OCI-LY3 (cell line): ENCODE measurements at regions not wholly inside any gene's neighbourhood (a gene's known extent, or its start where the extent isn't known, plus 50 kb on each side); places are given as distances from the start of the nearest gene placed in this dataset.

Source experiments
- H2AFZ ChIP-seq: fragments of 200-600, 300-600 bp; shearing (Covaris generic); 2 replicates; pipeline ENCODE4 v1.6.0; 2014; ENCODE audit warnings: antibody characterized with exemption, low read depth, low read length
- H3K27ac ChIP-seq: fragments of 200-600, 300-600 bp; sonication (generic); 2 replicates; pipeline ENCODE4 v1.5.1; 2014; ENCODE audit warnings: mild to moderate bottlenecking, low read length, moderate library complexity, mixed read lengths
- H3K27me3 ChIP-seq: fragments of 200-600, 300-600 bp; sonication (generic); 2 replicates; pipeline ENCODE4 v1.6.1; 2014; ENCODE audit warnings: low read depth, low read length, mixed read lengths
- H3K36me3 ChIP-seq: fragments of 200-600, 300-600 bp; sonication (generic); replicated peaks from 2 replicates; pipeline ENCODE3; 2014; ENCODE audit warnings: low read depth, low read length, mixed read lengths
- H3K4me1 ChIP-seq: fragments of 300-600, 200-600 bp; sonication (generic); 2 replicates; pipeline ENCODE4 v1.6.1; 2014; ENCODE audit warnings: low read length, mixed read lengths
- H3K4me2 ChIP-seq: fragments of 200-600, 300-600 bp; sonication (generic); 2 replicates; pipeline ENCODE4 v1.6.1; 2014; ENCODE audit warnings: low read length, mixed read lengths
- H3K4me3 ChIP-seq: fragments of 300-600, 200-600 bp; sonication (generic); 2 replicates; pipeline ENCODE4 v1.5.1; 2014; ENCODE audit warnings: antibody characterized with exemption, mild to moderate bottlenecking, low read length, moderate library complexity
- H3K79me2 ChIP-seq: fragments of 300-600, 200-600 bp; shearing (Covaris generic); 2 replicates; pipeline ENCODE4 v1.6.1; 2014; ENCODE audit warnings: mild to moderate bottlenecking, low read length, mixed read lengths
- H3K9ac ChIP-seq: fragments of 300-600, 200-600 bp; shearing (Covaris generic); 2 replicates; pipeline ENCODE4 v1.6.0; 2014; ENCODE audit warnings: mild to moderate bottlenecking, low read length, moderate library complexity
- H3K9me3 ChIP-seq: fragments of 200-600, 300-600 bp; shearing (Covaris generic); 2 replicates; pipeline ENCODE4 v1.6.1; 2014; ENCODE audit warnings: low read length, mixed read lengths; ENCODE audit not compliant: insufficient read depth
- H4K20me1 ChIP-seq: fragments of 200-600, 300-600 bp; sonication (generic); 2 replicates; pipeline ENCODE4 v1.6.1; 2016; ENCODE audit warnings: low read length, mixed read lengths; ENCODE audit not compliant: insufficient read depth
- EZH2phosphoT487 ChIP-seq: fragments of 200-600 bp; shearing (Covaris generic); IDR thresholded peaks from 2 replicates; pipeline ENCODE4 v1.6.1; 2018; ENCODE audit warnings: antibody characterized with exemption, mixed run types, low read depth
- TF ChIP-seq, protein P1 (sequence below): fragments of 200-600, 300-600 bp; sonication (generic); IDR thresholded peaks from 2 replicates; pipeline ENCODE4 v1.5.1; 2014; ENCODE audit warnings: antibody characterized with exemption, low read length, low read depth

DNA sequence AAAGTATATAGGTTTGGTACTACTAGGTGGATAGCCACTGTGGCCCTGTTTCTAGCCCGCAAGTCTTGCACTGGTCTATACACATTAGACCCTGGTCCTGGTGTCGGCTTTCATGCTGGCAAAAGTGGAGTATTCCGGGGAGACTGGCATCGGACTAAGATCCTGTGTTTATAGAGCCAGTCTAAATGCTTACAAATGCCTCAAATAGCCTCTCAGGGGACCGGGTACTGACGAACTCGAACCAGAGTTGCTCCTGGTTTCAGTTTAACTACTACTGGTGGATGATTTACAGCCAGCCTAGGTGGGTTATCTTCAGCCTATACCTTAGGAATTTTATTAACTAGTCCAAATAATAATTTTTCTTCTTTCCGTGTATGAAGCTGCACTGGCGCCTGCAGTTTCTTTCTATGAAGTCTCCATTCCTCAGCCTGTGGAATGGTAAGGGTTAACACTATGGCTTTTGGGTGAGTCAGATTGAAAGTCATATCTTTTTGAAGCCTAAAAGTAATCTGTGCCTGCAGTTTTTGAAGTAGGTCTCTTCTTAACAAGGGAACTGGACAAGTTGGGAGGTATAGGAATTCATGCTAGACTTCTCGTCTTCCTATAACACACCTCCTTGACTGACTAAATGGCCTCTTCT lies 51.3 kb downstream of the OR10H4 start:
- peaks cover 31% of the 10 kb centered on the region for H3K4me1 ChIP-seq
- TF ChIP-seq, protein P1, sequence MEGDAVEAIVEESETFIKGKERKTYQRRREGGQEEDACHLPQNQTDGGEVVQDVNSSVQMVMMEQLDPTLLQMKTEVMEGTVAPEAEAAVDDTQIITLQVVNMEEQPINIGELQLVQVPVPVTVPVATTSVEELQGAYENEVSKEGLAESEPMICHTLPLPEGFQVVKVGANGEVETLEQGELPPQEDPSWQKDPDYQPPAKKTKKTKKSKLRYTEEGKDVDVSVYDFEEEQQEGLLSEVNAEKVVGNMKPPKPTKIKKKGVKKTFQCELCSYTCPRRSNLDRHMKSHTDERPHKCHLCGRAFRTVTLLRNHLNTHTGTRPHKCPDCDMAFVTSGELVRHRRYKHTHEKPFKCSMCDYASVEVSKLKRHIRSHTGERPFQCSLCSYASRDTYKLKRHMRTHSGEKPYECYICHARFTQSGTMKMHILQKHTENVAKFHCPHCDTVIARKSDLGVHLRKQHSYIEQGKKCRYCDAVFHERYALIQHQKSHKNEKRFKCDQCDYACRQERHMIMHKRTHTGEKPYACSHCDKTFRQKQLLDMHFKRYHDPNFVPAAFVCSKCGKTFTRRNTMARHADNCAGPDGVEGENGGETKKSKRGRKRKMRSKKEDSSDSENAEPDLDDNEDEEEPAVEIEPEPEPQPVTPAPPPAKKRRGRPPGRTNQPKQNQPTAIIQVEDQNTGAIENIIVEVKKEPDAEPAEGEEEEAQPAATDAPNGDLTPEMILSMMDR, result no peak
- no peak for TF ChIP-seq EZH2phosphoT487
- no peaks in the 10 kb centered on the region for H4K20me1 ChIP-seq
- no peaks in the 10 kb centered on the region for H3K9me3 ChIP-seq
- H3K27me3 ChIP-seq, result no peaks in the 10 kb centered on the region
- H3K36me3 ChIP-seq, result no peaks in the 10 kb centered on the region
- H3K27ac ChIP-seq, result no peak overlapping the region
- H3K4me3 ChIP-seq, result peak overlapping the region; percentile 39; the same call in 1 of the 2 replicates
- no peaks in the 10 kb centered on the region for H3K79me2 ChIP-seq
- no peak overlapping the region for H2AFZ ChIP-seq
- H3K9ac ChIP-seq, result no peak overlapping the region
- H3K4me2 ChIP-seq, result peak overlapping the region; percentile 89

DNA sequence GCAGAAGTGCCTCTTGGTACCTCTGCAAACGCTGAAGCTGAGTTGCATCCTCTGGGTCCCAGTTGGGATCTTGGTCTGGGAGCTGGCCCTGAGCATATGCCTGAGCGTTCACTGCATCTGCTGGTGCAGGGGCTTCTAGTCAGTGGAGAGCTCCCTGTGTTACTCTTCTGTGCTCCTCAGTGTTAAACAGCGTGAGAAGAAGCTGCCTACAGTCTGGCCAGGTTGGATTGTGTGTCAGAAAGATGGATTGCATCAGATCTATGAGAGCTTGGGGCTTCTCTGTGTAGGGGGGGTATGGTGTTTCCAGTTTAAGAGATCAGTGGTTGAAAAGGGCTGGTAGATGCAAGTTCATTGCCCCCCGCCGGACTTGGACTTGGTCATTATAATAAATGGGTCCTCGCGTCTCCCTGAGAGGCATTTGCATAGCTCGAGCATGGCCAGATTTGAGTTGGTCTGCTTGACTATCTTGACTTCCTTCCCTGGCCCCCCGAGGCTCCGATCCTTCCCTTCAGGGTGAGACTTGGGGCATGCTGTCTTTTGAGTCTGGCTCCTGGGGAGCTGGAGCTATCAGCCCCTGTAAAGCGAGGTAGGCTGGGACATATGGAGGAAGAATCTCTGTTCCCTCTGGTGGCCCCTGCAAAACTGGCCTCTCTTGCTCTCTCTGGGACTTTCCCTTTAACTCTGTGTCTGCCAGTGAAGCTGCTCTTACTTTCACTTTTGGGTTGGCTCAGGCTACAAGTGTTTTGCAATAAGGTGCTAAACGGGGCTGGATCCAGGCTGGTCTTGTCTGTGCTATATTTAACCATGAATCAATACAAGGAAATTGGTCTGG lies 52.9 kb downstream of the OR10H4 start:
- Histone ChIP-seq H3K27ac (peak overlapping the region; percentile 55), H3K9ac (peak overlapping the region; percentile 71), H2AFZ (peak overlapping the region; percentile 95), H4K20me1 (no peaks in the 10 kb centered on the region), H3K4me2 (peak overlapping the region; percentile 89), H3K9me3 (no peaks in the 10 kb centered on the region), H3K27me3 (no peaks in the 10 kb centered on the region), H3K4me3 (peak overlapping the region; percentile 76), H3K4me1 (peaks cover 31% of the 10 kb centered on the region), H3K79me2 (no peaks in the 10 kb centered on the region), H3K36me3 (no peaks in the 10 kb centered on the region)
- TF ChIP-seq EZH2phosphoT487, result no peak
- TF ChIP-seq, protein P1, result no peak

DNA sequence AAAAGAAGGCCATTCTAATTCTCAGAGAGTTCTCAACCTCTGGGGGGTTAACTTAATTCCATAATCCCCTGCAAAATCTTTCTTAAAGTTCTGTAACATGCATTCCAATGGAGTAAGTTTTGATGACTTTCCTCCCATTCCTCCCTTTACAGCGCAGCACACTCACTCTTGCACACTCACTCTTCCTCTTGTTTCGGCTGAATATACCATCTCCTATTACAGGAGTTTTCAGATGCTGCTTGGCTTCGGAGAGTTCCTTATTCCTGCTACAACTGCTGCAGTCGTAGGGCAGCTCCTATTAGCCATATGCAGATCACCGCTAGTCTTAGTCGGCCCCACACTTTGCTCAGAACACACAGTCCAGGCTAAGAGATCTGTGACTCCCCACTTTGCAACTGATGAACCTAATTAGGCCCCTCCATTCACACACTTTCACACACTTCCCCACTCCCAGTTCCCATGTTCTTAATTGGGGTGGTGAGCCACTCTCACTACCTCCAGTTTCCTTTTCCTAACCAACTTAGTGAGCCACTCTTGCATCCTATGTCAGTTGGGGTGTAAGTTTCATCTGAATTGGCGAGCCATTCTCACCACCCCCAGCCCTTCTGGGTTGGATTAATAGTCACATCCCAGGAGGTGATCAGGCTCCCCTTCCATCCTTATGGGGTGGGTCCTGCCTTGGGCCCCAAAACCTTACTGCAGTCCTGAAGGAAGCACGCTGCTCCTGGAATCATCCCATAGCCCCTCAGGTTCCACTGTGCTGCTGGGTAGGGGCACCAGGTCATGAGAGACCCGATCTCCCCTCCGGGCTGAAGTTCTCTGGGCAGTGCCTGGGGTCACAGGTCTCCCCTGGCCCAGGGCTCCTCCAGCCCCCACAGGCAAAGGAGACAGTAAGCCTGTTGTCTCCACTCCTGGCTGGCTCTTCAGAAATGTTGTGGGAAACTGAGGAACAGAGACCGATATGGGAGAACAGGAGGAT lies 53.9 kb downstream of the OR10H4 start:
- Histone ChIP-seq H3K4me1 (peaks cover 31% of the 10 kb centered on the region), H3K9ac (peak overlapping the region; percentile 71), H3K79me2 (no peaks in the 10 kb centered on the region), H3K9me3 (no peaks in the 10 kb centered on the region), H4K20me1 (no peaks in the 10 kb centered on the region), H3K4me2 (peak overlapping the region; percentile 89), H3K36me3 (no peaks in the 10 kb centered on the region), H2AFZ (peak overlapping the region; percentile 95), H3K27me3 (no peaks in the 10 kb centered on the region), H3K4me3 (peak overlapping the region; percentile 76), H3K27ac (peak overlapping the region; percentile 55)
- TF ChIP-seq EZH2phosphoT487, result no peak
- TF ChIP-seq, protein P1, result no peak
